Ovary (tissue), 7 donors: ENCODE measurements at regions not wholly inside any gene's neighbourhood (a gene's known extent, or its start where the extent isn't known, plus 50 kb on each side); places are given as distances from the start of the nearest gene placed in this dataset.

ENCODE experiments used
- DNase-seq, 5 donors: peaks; one replicate each; pipeline ENCODE4 v3.0.0-alpha.2; 2019 to 2020
- H3K27ac ChIP-seq, 2 donors: fragments of 200-600 bp; one replicate each; pipeline versions ENCODE4 v1.5.1 to v1.8.0; 2019 to 2022
- H3K27me3 ChIP-seq: fragments of 200-600 bp; one replicate; pipeline ENCODE4 v1.8.0; 2022
- H3K36me3 ChIP-seq: fragments of 200-600 bp; sonication (generic); one replicate; pipeline ENCODE4 v1.5.1; 2019
- H3K4me1 ChIP-seq: one replicate; pipeline ENCODE4 v1.8.1; 2013; ENCODE audit warnings: mild to moderate bottlenecking, moderate library complexity; ENCODE audit not compliant: insufficient read depth
- H3K4me3 ChIP-seq: fragments of 200-600 bp; sonication (generic); one replicate; pipeline ENCODE4 v1.5.1; 2017
- H3K9me3 ChIP-seq, 2 donors: fragments of 200-600 bp in 1 of 2; sonication (generic) in 1 of 2; one replicate each; pipeline versions ENCODE4 v1.5.1 to v1.8.1; 2013 to 2019; ENCODE audit warnings: mild to moderate bottlenecking in 1 of 2, moderate library complexity in 1 of 2
- EP300 ChIP-seq: sonication (generic); formaldehyde crosslinking; IDR thresholded peaks from one replicate; pipeline ENCODE4 v1.6.1; 2017; ENCODE audit warnings: antibody characterized with exemption
- POLR2A ChIP-seq: fragments of 450-650 bp; IDR thresholded peaks from one replicate; pipeline ENCODE4 v1.6.1; 2017; ENCODE audit warnings: antibody characterized with exemption, mild to moderate bottlenecking, moderate library complexity
- WGBS, 3 donors: extraction: QIAGEN DNeasy Blood & Tissue Kit in 1 of 3; methylation state at CpG; one replicate each; pipeline versions ENCODE4 v1.1.5 to v1.1.7; 2013 to 2017; 5-methylcytosine and 5-hydroxymethylcytosine counted together
- intact Hi-C, 4 donors: fragments of 100-400 bp; cut with DNase I; formaldehyde crosslinking; loops; one replicate each; pipeline versions ENCODE4 v1.11.0 to v1.15.1; 2022 to 2023
- TF ChIP-seq, protein P1 (sequence below), 3 donors: fragments of 450-650 bp in 2 of 3; fragments of 200-600 bp in 1 of 3; IDR thresholded peaks; one replicate each; pipeline versions ENCODE4 v1.5.1 to v1.8.0; 2016 to 2022; ENCODE audit warnings: antibody characterized with exemption in 3 of 3, mild to moderate bottlenecking in 1 of 3
- donor health status: DM: no; HTN: no; CAD: no; lungs with moderate emphysema.
- donor health status: DM: no; HTN: no; CAD: no.
- donor health status: Bipolar disorder and iron deficiency.
- donor health status: DM: no; HTN: no; CAD: no.
- donor health status: DM: yes; HTN: yes; CAD: no.

DNA sequence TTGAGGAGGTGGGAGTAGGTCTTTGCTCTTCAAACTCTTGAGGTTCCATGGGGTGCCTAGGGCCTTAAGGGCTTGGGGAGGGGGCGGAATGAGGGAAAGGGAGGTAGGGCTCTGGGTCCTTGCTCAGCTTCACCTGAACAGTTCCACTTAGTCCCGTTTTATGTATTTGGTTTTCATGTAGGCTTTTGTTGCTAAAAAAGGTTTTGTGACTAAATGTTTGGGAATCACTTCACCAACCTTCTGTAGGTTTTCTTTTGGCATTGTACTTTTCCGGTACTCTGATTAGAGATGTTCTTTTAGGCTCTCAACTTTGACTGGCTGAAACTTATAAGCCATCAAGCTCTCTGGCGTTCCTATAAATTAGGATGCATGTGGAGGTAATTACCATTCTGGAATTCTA, 108.1 kb downstream of the MYCN start:
- Histone ChIP-seq H3K27me3 (no peaks in the 10 kb centered on the region), H3K36me3 (no peaks in the 10 kb centered on the region), H3K27ac (no peak overlapping the region), H3K4me3 (no peak overlapping the region), H3K9me3 (no peaks in the 10 kb centered on the region), H3K4me1 (no peaks in the 10 kb centered on the region)
- WGBS, 3 donors, result 91% methylated on average over 4 of the region's 4 CpGs
- TF ChIP-seq EP300 (no peak), POLR2A (no peak)
- TF ChIP-seq, protein P1, sequence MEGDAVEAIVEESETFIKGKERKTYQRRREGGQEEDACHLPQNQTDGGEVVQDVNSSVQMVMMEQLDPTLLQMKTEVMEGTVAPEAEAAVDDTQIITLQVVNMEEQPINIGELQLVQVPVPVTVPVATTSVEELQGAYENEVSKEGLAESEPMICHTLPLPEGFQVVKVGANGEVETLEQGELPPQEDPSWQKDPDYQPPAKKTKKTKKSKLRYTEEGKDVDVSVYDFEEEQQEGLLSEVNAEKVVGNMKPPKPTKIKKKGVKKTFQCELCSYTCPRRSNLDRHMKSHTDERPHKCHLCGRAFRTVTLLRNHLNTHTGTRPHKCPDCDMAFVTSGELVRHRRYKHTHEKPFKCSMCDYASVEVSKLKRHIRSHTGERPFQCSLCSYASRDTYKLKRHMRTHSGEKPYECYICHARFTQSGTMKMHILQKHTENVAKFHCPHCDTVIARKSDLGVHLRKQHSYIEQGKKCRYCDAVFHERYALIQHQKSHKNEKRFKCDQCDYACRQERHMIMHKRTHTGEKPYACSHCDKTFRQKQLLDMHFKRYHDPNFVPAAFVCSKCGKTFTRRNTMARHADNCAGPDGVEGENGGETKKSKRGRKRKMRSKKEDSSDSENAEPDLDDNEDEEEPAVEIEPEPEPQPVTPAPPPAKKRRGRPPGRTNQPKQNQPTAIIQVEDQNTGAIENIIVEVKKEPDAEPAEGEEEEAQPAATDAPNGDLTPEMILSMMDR (IDR thresholded peaks at IDR 0.05), result no peak
- no peak for DNase-seq
- intact Hi-C loops, result no loop called here

DNA sequence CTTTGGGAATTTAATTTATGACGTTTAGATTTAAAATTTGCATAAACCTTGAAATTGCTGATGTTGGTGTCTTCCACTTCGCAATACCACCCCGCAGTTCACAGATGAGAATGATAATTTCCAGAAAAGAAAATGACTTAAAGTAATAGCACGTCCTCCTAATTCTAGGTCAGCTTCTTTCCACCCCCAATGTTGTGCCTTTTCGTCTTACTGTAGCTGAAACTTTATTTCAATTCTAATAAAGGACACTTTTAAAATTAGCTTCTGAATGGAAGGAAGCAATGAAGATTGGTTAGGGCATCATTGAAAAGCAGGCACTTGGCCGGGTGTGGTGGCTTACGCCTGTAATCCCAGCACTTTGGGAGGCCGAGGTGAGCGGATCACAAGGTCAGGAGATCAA, 107.4 kb downstream of the MYCN start:
- H3K4me3 ChIP-seq, result no peak overlapping the region
- DNase-seq, result no peak
- H3K36me3 ChIP-seq, result no peaks in the 10 kb centered on the region
- H3K27ac ChIP-seq, result no peak overlapping the region
- intact Hi-C loops, result no loop called here
- 89 to 90% (median 89%) methylated on average over 9 of the region's 9 CpGs for WGBS, 3 donors
- H3K4me1 ChIP-seq, result no peaks in the 10 kb centered on the region
- TF ChIP-seq EP300, result no peak
- TF ChIP-seq, protein P1 (IDR thresholded peaks at IDR 0.05), result no peak
- TF ChIP-seq POLR2A, result no peak
- no peaks in the 10 kb centered on the region for H3K9me3 ChIP-seq
- H3K27me3 ChIP-seq, result no peaks in the 10 kb centered on the region

DNA sequence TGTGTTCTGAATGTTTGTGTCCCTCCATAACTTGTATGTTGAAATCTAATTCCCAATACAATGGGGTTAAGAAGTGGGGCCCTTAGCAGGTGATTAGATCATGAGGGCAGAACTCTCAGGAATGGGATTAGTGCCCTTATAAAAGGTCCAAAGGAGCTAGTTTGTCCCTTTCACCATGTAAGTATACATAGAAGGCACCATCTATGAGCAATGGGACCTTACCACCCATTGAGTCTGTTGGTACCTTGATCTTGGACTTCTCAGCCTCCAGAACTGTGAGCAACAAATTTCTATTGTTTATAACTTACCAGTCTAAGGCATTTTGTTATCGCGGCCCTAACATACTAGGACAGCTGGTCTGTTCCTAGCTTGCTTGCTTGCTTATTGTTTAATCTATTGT, 106.3 kb downstream of the MYCN start:
- no peak overlapping the region for H3K27ac ChIP-seq
- no peak for DNase-seq
- intact Hi-C loops, result no loop called here
- H3K36me3 ChIP-seq, result no peaks in the 10 kb centered on the region
- H3K9me3 ChIP-seq, result no peaks in the 10 kb centered on the region
- 92 to 97% (median 96%) methylated on average over 2 of the region's 2 CpGs for WGBS, 3 donors
- no peaks in the 10 kb centered on the region for H3K27me3 ChIP-seq
- H3K4me3 ChIP-seq, result no peak overlapping the region
- no peaks in the 10 kb centered on the region for H3K4me1 ChIP-seq
- TF ChIP-seq, protein P1 (IDR thresholded peaks at IDR 0.05), result no peak
- no peak for TF ChIP-seq EP300
- TF ChIP-seq POLR2A, result no peak

DNA sequence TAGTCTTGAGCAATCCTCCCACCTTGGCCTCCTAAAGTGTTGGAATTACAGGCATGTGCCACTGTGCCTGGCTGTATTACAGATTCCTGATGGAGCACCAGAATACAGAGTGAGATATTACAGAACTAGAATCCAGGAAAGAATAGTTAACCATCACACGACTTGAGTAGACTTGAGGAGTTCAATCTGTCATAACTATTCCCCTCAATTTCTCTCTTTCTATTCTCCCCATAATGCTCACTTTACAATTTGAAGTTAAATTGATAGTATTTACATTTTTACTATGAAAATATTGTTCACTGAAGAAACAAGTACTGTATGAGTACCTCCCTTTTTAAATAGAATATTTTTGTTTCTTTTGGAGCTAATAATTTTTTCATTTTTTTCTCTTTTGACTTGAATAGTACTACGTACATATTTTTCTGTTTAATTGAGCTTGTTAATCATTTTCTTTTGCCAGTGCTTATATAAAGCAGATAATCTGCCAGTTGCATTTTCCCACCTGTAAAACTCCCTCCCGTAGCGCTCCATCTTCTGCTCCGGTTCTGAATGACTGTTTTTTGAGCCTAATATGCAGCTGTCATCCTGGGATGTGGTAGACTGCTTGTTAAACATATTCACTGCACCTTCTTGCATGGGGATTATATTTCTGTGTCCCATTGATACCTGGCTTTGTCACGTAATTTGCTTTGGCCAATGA, 105.5 kb downstream of the MYCN start:
- TF ChIP-seq, protein P1 (IDR thresholded peaks at IDR 0.05), result no peak
- DNase-seq, result no peak
- Histone ChIP-seq H3K27ac (no peak overlapping the region), H3K36me3 (no peaks in the 10 kb centered on the region), H3K4me1 (no peaks in the 10 kb centered on the region), H3K9me3 (no peaks in the 10 kb centered on the region), H3K27me3 (no peaks in the 10 kb centered on the region), H3K4me3 (no peak overlapping the region)
- 67 to 77% (median 75%) methylated on average over 6 of the region's 6 CpGs for WGBS, 3 donors
- intact Hi-C loops, result no loop called here
